ENCODE measurements at regions not wholly inside any gene's neighbourhood (a gene's known extent, or its start where the extent isn't known, plus 50 kb on each side); places are given as distances from the start of the nearest gene placed in this dataset.

GRCh38 chr4:156660465-156660864, 311.1 kb downstream of the PDGFC start:
- ATAC-seq (no peak), DNase-seq (ENCODE audit: low read depth, low spot score) (no peak)
- no peaks in the 10 kb centered on the region for H3K79me2 ChIP-seq (ENCODE audit: insufficient read depth, low read length)
- no peaks in the 10 kb centered on the region for H3K36me3 ChIP-seq (ENCODE audit: control insufficient read depth in 1 of 2, insufficient read depth in 2 of 2, low read length in 2 of 2)
- H3K4me3 ChIP-seq (replicated peaks in 1 of 2; ENCODE audit: low read depth in 1 of 2, low read length in 2 of 2) = no peak overlapping the region
- no peaks in the 10 kb centered on the region for H3K4me1 ChIP-seq (ENCODE audit: control insufficient read depth in 1 of 2, insufficient read depth in 2 of 2, low read length in 2 of 2)
- intact Hi-C loops (cut with micrococcal nuclease) = no loop called here
- ChIA-PET RAD21 (ENCODE audit: low non-redundant PET in 1 of 2, low total read pairs in 2 of 2, uncharacterized antibody in 2 of 2, unreplicated experiment in 2 of 2) (no interaction called here), POLR2A (no interaction called here), CTCF (no interaction called here)
- no peaks in the 10 kb centered on the region for H3K9me3 ChIP-seq (ENCODE audit: control insufficient read depth in 1 of 2, insufficient read depth in 1 of 2, low read depth in 1 of 2, low read length in 2 of 2)
- no peaks in the 10 kb centered on the region for H3K27me3 ChIP-seq (ENCODE audit: insufficient read depth, low read length)
- no peak overlapping the region for H3K9ac ChIP-seq (ENCODE audit: low read length)
- H3K9me2 ChIP-seq (ENCODE audit: insufficient read depth) = no peaks in the 10 kb centered on the region
- H4K20me1 ChIP-seq (ENCODE audit: insufficient read depth) = no peaks in the 10 kb centered on the region
- no peak overlapping the region for H3K4me2 ChIP-seq (ENCODE audit: low read length)
- TF ChIP-seq SRF (IDR thresholded peaks at IDR 0.05; ENCODE audit: low read depth) (no peak), ZFX (IDR thresholded peaks at IDR 0.05) (no peak), ZBTB33 (IDR thresholded peaks at IDR 0.05; ENCODE audit: extremely low read depth, insufficient replicate concordance, low read length) (no peak), CTCF (IDR thresholded peaks at IDR 0.05 in 2 of 3, conservative IDR thresholded peaks at IDR 0.05 in 1 of 3; ENCODE audit: borderline replicate concordance in 1 of 3, insufficient read depth in 1 of 3, low read depth in 2 of 3, low read length in 2 of 3) (no peak), SIN3A (IDR thresholded peaks at IDR 0.05; ENCODE audit: low read depth) (no peak), CBX3 (IDR thresholded peaks at IDR 0.05; ENCODE audit: low read depth) (no peak), CEBPB (IDR thresholded peaks at IDR 0.05; ENCODE audit: low read depth) (no peak), EZH2phosphoT487 (IDR thresholded peaks at IDR 0.05; ENCODE audit: borderline replicate concordance) (no peak), ATF3 (IDR thresholded peaks at IDR 0.05) (no peak)
- no peak overlapping the region for H3K27ac ChIP-seq (ENCODE audit: low read depth, low read length)
- no TSS peak for BruUV-seq (replicated peaks)
- H2AFZ ChIP-seq (ENCODE audit: low read depth, low read length, poor library complexity, severe bottlenecking) = no peak overlapping the region

All from HCT116 (cell line).